ENCODE measurements at regions not wholly inside any gene's neighbourhood (a gene's known extent, or its start where the extent isn't known, plus 50 kb on each side); places are given as distances from the start of the nearest gene placed in this dataset.
"Not testable (repeated sequence)": the region's sequence is repeated elsewhere in the genome, so short reads cannot be mapped to it uniquely, and the experiment has no call there.

DNA sequence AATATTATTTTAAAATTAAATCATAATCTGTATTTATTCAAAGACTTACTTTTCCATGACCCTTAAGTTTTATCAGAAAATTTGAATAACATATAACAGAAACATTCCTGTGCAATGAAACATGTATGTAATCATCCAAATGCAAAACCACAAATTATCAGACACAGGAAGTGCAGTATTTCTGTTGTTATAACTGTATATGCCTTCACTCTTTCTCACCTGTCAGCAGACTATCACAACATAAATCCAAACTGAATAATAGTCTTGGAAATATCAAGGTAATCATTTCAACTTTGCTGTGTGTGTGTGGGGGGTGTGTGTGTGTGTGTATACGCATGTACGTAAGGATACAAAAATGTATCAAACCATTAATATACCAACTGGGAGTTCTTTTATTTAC is 285.9 kb downstream of the SLC7A11 start:
- DNase-seq, result no peak

- no peak for DNase-seq
These were observed 286.6 kb downstream of the SLC7A11 start for GRCh38 chr4:137955595-137955994.

DNA sequence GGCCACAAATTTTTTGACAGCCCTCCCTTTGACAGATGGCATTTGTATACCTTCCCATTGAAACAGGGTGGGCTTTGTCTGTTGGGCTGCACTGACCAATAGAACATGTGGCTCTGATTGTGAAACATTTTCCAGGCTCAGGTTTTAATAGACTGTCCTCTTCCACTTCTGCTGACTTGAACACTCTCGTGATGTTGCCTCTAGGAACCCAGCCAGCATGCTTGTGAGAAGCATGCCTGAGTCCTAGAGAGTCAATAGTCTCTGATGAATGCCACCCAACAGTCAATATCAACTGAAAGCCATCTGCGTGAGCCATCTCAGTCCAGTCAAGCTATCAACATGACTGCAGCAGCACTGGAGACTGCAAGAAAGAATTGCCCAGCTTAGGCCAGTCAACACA is 290.0 kb downstream of the SLC7A11 start:
- no peak for DNase-seq

DNA sequence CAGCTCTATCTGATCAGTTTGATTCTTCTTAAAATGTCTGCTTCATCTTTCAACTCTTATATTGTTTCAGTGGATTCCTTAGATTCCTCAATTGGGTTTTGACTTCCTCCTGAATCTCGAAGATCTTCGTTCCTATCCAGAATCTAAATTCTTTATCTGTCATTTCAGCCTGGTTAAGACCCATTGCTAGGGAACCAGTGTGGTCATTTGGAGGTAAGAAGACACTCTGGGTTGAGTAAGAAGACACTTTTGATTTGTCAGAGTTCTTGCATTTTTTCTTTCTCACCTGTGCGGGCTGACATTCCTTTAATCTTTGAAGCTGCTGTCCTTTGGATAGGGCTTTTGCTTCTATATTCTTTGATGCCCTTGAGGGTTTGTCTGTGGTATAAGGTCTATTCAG is 291.9 kb downstream of the SLC7A11 start:
- no peak for DNase-seq

GRCh38 chr4:137949746-137950145 is 292.4 kb downstream of the SLC7A11 start:
- DNase-seq, result no peak

DNA sequence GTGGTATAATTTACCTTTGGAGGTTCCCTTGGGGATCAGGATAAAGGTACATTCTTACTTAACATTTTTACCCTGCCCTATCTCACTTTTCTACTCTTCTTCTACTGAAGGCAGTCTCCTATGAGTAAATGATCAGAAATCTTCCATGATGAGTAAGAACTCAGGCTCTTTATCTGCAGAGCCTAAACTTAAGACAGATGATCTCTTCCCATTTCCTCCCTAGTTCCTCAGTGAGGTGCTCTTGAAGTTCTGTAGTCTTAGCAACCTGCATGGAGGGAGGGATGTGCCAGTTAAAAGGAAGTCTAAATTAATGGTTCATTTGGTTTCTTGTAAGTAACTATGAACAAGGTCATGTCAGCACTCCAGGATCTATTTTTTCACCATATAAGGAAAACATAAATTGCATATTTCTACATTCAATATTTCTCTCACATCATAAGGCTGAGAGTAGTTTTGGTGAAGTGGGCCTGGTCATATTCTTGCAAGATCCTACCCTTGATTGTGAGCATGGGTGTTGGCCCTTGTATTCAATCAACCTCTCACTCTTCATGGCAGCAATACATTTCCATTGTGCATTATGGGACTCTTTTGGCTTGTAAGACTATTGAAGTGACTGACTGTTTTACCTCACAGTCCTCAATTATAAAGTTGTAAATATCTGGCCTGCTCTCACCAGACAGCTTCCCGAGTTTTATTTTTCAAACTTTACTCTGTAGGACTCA is 295.5 kb downstream of the SLC7A11 start:
- no peak for DNase-seq

- not testable (repeated sequence) for DNase-seq
These were observed 299.3 kb downstream of the SLC7A11 start for GRCh38 chr4:137942815-137943214.

DNA sequence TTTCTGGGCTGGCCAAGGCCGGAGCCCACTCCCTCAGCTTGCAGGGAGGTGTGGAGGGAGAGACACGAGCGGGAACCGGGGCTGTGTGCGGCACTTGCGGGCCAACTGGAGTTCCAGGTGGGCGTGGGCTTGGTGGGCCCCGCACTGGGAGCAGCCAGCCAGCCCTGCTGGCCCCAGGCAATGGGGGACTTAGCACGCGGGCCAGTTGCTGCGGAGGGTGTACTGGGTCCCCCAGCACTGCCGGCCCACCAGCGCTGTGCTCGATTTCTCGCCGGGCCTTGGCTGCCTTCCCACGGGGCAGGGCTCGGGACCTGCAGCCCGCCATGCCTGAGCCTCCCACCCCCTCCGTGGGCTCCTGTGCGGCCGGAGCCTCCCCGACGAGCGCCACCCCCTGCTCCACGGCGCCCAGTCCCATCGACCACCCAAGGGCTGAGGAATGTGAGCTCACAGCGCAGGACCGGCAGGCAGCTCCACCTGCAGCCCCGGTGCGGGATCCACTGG is 300.1 kb downstream of the SLC7A11 start:
- DNase-seq, result not testable (repeated sequence)

- DNase-seq, result peak in 2 of 58 donors; percentile 1 to 8
These were observed 307.2 kb downstream of the SLC7A11 start for GRCh38 chr4:137934911-137935310.

DNA sequence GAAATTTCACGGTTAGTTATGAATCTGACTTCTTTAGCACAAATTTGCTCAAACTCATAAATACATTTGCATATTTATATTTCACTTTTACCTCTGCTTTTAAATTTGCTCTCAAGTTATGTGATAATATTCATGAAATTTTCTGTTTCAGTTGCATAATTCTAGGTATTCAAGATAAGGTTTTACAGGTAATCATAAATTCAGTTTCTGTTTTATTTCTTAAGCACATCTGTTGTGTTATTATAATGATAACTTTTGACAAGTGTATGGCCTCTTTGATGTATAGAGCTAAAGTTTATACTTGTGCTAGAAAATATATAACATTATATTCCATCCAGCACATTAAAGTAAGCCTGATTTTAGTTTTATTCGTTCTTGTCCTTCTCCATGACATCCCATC is 308.1 kb downstream of the SLC7A11 start:
- DNase-seq, result no peak

DNA sequence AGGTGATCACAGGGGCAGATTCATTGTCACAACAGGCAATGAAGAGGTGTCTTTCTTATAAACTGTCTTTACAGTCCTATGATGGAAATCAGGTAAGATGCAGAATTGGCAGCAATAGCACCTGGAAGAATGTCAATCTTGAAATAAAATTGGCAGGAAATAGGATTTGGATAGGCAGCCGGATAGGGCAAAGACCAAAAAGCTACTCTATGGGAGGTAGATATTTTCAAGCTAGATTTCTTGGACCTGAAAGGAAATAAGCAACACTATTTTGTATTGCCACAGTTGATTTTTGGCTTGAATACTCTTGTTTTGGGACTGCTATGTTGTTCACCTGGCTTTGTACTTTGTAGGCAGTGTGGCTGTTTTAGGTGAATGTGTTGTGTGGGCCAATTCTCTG is 314.2 kb downstream of the SLC7A11 start:
- DNase-seq, result no peak

DNA sequence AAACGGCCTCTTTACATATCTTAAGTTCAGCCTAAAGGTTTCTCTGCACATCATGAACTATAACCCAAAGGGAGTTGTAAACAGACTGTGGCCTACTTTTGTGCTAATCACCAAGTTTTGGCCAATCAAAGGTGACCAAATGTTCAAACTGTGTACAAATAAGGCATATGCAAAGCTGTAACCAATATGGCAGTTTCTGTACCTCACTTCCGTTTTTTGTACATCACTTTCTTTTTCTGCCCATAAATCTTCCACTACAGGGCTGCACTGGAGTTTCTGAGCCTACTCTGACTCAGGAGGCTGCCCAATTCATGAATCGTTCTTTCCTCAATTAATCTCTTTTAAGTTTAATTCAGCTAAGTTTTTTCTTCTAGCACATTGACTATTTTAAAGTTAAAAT is 318.7 kb downstream of the SLC7A11 start:
- DNase-seq, result no peak

DNA sequence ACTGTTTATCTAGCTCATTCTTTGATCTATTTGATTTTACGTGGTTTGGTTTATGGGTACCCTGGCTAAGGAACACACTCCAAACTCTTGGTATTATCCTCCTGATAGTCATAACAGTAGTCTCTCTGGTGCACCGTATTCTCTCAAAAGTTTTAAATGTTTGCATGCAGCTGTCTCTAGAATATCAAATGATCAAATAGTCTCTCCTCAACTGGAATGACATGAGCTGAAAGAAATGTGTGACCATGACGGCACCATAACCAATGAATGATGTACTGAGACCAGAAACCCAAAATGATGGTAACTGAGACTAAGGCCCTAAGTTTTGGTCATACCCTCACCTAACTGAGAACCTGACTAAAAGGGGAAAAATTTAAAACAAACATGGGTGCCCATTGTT is 319.4 kb downstream of the SLC7A11 start:
- no peak for DNase-seq

DNA sequence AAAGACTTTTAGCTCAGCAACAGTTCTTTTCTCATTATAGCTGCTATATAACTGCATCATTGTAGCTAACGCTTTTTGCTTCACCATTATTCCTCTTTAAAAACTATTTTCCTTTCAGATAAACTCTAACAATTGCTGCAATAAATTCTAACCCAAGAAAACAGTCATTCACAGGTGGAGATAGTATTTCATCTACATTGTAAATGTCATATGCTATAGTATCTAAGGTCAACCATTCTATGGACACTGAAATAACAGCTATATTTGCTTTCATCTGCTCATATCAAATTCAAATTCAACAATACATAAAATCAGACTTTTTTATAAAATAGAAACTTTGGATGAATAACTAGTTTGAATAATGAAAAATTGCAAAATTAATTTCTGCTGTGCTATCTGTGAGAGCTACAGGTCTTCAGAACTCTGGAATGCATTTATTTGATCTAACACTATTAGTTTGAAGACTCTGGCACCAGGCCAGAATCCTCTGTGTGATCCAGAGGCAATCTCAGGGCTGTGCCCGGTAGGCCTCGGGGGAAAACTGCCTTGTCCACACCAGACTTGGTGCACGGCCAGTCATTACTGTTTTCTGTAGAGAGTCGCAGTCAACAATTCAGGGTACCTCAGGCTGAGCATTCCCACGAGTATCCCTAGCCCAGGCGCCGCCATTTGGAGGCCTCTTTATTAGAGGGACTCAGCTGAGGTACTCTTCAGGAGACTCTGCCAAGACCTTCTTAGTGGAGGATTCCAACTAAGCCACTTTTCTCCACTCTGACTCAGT is 332.4 kb downstream of the SLC7A11 start:
- DNase-seq, result peak in 2 of 58 donors; percentile 0 to 5

- DNase-seq, result no peak
These were observed 336.2 kb downstream of the SLC7A11 start for GRCh38 chr4:137905930-137906329.

GRCh38 chr4:137901114-137901513 is 341.0 kb downstream of the SLC7A11 start:
- no peak for DNase-seq

DNA sequence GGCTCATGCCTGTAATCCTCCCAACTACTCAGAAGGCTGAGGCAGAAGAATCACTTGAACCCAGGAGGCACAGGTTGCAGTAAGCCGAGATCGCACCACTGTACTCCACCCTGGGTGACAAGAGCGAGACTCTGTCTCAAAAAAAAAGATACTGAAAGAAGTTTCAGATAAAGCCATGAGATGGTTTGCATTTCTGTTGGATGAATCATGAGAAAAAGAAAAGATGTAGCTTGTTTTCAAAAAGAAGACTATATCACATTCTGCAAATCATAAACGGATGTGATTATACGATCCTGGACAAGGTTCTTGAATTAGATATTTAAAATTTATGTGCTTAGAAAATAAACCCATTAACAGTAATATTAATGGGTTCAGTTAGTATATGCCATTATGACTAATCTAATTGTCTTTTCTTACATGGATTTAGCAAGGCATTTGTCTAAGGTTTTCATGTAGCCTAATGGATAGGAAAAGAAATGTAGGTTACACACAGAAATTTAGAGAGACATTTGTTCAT is 345.9 kb downstream of the SLC7A11 start:
- no peak for DNase-seq

DNA sequence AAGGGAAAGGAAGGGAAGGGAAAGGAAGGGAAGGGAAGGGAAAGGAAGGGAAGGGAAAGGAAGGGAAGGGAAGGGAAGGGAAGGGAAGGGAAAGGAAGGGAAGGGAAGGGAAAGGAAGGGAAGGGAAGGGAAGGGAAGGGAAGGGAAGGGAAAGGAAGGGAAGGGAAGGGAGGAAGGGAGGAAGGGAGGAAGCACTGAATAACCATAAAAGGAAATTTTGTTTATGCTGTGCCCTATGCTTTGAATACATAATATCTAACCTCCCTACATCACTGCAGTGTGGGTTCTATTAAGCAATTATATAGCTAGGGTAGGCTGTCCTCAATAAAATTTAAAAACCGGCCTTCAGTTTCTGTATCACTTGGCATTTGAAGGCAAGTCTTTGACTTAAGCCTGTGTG is 346.6 kb downstream of the SLC7A11 start:
- not testable (repeated sequence) for DNase-seq

DNA sequence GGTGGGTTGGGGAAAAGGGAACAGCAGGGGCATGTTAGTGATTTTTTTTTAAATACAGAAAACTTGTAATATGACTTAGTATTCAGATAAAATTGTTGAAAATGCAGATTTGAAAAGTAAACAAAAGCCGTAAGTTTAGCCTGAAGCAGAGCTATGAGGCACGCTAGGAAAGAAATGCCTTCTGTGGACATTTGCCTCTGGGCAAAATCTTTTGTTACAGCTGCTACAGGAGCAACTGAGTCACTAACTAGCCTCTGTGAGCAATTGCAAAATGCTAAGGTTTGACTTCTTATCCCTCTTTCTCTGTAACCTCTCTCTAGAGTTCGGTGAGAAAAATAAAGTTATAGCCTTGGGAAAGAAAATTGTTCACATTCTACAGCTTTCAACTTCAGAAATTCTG is 350.0 kb downstream of the SLC7A11 start:
- DNase-seq, result no peak

GRCh38 chr4:137890812-137891211 is 351.3 kb downstream of the SLC7A11 start:
- no peak for DNase-seq

DNA sequence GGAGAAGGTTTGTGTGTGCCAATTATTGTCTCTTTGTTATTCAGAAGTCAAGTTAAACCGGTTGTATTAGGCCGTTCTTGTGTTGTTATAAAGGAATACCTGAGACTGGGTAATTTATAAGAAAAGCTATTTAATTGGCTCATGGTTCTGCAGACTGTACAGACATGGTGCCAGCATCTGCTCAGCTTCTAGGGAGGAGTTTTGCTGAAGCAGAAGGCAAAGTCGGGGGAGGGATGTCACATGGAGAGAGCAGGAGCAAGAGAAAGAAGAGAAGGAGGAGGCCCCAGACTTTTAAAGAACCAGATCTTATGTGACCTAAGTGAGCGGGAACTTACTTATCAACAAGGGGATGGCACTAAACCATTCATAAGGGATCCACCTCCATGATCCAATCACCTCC is 349.3 kb upstream of the PCDH18 start:
- DNase-seq, result no peak

- not testable (repeated sequence) for DNase-seq
These were observed 335.8 kb upstream of the PCDH18 start for GRCh38 chr4:137868067-137868466.

DNA sequence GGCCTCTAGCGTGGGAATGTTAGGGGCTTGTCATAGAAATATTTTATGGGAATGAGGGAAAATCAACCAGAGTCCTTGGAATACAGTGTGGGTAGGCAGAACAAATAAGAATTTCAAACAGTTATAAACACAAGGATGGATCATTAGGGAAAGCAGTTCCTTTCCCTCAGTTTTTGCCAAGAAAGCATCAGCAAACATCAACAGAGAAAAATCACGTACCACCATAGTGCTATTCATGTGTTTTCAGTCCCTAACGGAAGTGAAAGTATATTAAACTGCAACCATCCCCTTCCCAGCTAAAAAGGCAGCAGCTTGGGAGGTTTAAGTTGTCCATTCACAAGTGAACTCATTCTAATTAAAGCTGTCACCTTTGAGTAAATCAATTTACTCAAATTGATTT is 334.4 kb upstream of the PCDH18 start:
- no peak for DNase-seq

All from anterior cingulate cortex (tissue), 58 donors.